ENCODE measurements at regions not wholly inside any gene's neighbourhood (a gene's known extent, or its start where the extent isn't known, plus 50 kb on each side); places are given as distances from the start of the nearest gene placed in this dataset.

DNA sequence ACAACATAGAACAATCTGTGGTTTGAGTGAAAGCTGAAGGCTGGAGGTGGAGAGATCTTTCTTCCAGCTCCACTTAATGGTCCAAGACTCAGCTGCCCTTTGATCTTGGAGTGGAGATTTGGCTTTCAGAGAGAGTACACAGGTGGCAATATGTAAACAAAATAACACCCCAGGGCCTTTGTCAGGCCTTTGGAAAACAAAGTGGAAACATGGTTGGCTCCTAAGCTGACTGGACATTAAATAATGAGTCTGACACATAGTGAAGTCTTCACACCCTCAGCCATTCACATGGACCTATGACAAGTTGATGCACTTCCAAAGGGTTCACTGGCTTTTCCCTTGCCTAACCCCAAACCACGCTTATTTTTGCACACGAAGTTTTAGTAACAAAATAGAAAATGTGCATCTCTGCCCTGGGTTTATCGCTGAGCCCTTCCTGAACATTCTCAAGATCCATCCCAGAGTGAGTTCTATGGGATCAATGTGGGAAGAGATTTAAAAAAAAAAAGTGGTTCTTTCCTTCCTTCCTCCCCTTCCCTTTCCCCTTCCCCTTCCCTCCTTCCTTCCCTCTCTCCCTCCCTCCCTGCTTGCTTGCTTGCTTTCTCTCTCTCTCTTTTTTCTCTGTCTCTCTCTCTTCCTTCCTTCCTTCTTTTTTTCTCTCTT is 201.3 kb upstream of the NT5C1B start:
- TF ChIP-seq POLR2A (IDR thresholded peaks at IDR 0.05) (no peak), CTCF (IDR thresholded peaks at IDR 0.05) (no peak)

Data from suprapubic skin (tissue), 3 donors.